HG03097 (cell line): ENCODE measurements at regions not wholly inside any gene's neighbourhood (a gene's known extent, or its start where the extent isn't known, plus 50 kb on each side); places are given as distances from the start of the nearest gene placed in this dataset.
"Not testable (repeated sequence)": the region's sequence is repeated elsewhere in the genome, so short reads cannot be mapped to it uniquely, and the experiment has no call there.

Source experiments
- ATAC-seq: cut with Tn5 transposase; IDR thresholded peaks from one replicate; pipeline ENCODE4 v1.9.1; 2021; ENCODE audit not compliant: unreplicated experiment, low FRiP score

DNA sequence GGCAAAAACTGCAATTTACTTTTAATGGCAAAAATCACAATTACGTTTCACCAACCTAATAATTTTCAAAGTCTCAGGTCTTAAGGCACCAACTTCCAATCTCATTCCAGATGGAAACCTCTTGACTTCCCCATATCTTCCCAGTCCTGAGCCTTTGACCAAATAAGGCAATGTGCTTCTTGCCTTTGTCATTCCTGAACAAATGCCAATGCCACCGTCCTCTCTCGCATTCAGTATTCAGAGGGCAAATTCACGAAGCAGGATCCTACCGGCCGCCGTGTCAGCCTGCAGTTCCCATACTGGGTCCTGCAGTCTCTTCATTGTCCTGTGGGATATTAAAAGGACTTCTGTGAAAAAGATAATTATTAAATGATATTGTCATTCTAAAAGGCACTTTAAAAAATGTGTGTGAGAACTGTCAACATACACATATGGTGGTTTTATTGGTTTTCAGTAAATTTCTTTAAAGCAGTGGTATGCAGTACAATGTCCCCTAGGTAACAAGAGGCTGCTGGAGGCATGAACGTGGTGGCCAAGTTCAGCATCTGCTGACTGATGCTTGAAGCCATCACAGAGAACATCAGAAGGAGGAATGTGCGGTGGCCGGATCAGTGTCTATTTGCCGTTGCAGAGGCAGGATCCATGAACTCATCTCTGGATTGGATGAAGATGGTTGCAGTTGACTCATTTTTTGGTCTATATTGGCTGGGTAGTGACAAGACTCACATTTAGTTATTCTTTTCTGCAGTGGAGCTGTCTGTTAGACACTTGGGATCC is 101.4 kb upstream of the IRX4 start:
- no peak for ATAC-seq

DNA sequence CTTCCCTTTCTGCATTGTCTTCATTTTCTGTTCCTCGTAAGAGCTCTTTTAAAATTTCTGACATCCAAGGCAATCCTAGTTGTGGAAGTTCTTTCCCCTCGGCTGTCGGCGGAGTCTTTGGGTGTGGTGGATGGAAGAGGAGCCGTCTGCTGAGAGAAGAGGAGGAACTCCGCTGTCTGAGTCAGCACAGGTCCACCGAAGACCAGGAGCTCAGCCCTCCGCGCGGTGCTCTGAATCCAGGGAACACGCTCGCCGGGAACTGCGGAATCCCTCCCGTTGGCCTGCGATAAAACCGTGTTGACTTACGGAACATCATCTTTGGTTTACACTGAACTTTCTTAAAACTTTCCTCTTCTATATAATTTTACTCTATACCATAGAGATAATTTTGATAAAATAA is 100.7 kb upstream of the IRX4 start:
- no peak for ATAC-seq

DNA sequence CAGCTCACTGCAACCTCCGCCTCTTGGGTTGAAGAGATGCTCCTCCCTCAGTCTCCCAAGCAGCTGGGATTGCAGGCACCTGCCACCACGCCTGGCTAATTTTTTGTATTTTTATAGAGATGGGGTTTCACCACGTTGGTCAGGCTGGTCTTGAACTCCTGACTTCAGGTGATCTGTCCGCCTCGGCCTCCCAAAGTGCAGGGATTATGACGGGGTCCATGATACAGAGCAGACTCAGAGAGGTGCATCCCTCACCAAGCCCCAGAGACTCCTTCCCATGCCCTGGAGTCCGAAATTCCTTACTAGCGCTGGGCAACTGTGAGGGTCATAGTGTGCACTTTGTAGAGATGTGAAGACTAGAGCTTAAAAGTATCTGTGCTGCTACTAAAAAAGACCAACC is 99.8 kb upstream of the IRX4 start:
- not testable (repeated sequence) for ATAC-seq

DNA sequence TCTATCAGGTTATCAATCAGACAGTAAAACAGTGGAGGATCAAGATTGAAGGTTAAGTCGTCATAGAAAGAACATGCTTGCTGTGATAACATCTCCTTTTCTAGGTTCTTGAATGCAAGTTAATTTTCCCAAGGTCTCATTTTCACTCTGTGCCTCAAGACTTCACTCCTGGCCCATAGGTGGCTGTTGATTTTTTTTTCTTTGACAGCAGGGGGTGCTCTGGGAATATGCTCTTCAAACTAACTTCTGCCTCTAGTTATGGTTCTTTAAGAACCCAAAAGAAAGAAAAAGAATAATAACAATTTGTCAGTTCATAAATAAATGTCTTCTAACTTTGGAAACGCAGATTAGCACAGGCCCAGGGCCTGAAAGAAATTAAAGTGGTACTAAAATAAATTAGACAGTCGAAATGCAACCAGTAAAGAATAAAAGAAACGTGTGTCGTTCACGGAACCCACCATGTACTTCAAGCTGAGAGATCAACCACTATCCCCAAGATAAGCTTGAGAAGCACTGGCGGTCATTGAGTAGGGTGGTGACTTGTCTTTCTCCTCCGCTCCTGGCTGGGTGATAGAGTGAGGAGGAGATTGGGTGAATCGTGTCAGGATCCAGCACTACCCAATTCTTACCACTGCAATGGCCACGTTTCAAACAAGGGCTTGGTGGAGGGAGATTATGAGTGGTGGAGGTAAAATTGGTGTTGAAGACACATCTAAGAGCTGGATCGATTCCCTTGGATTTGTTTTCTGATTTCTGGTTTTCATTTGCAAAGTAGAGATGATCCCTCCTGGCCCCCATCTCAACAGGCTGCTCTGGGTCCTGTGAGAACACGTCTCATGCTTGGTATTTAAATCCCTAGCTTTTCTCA is 93.4 kb upstream of the IRX4 start:
- no peak for ATAC-seq

DNA sequence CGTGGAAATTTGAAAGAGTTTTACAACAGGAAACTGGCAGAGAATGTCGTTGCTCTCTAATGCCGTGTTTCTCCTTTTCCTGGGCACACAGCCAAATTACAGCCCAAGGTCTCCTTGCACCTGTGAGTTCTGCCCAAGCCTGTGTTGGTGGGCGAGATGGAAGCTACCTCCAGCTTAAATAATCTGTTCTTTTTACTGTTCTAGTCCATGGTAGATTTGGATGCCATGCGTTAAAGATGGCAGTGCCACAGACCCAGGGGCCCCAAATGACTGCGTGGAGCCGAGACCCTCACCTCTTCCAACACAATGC is 92.6 kb upstream of the IRX4 start:
- ATAC-seq = no peak

DNA sequence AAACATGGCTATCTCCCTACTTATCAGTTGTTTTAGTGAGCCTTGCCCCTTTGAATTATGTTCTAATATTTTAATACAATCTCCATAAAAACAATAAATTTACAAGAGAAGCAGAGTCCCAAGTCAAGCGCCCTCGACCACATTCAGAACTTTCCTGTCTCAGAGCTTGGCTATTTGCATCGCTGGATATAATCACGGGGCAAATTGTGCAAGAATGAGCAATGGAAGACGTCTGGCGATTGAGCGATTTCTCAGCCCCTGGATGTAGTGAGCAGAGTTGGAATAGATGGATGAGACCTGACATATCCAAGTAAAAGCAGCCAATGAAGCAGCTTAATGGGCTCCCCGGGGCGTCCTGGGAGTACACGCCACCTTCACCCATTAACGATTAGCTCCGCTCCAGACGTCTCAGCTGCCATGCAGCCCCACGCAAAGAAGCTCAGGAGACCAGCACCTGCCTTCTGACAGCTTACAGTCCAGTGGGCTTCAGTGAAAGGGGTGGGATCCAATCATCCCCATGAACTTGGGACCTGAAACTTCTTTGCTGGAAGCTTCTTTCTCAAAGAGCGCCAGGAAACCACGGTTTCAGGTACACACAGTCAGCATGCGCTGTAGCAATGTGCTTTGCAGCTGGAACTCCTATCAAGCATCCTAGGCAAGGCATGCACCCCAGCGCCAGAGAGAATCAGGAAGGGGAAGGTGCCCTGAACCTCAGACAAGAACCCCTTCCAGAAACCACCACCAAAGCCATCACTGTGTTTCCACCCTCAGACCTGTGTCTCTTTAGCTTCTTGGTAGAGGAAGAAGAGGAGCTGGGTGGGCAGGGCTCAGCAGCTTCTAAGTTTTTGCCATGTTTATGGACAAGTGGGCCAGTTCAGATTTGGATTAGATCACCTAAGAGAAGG is 92.0 kb upstream of the IRX4 start:
- ATAC-seq = no peak

DNA sequence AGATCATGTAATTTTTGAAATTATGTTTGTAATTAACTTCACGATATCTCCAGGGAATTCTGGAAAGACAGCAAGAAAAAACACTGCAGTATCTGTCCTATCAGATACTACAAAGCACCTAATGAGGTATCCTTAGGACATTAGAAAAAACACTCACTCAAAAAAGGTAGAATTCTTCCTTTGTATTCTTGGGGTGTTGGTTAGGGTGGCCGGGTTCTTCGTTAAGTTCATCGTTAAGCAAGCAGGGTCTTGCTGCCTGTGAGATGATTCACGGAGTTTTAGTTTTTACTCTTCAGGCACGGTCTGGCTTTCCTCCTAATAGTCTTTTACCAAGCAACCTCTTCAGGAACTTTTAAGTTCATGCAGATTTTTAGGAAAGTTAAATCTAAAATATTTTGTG is 91.4 kb upstream of the IRX4 start:
- ATAC-seq = no peak

DNA sequence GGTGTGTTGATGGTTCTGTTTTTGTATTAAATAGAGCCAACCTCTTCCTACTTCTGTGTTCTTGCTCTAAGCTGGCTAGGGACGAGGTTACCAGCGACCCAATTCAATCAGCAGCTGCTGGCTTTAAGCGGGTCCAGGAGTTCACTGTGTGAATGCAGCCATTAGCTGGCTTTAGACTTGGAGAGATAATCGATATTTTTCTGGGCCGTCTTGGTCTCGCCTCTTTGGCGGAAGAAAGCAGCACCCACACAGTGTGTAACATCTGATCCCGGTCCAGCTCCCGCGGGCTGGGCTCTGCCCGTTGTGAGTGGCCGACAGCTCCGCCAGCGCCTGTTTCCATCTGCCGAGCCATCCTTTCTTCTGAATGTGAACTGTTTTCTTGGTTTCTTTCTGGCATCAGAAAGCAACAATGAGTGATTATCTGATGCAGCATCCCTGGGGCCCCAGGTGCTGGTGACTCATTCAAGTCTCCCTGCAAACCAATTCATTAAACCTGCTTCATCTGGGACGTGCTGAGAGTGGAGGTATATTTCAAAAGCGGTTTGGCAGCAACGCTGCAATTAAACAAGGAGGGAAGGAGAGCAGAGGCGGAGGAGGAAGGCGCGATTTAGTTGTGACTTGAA is 90.8 kb upstream of the IRX4 start:
- ATAC-seq = no peak

DNA sequence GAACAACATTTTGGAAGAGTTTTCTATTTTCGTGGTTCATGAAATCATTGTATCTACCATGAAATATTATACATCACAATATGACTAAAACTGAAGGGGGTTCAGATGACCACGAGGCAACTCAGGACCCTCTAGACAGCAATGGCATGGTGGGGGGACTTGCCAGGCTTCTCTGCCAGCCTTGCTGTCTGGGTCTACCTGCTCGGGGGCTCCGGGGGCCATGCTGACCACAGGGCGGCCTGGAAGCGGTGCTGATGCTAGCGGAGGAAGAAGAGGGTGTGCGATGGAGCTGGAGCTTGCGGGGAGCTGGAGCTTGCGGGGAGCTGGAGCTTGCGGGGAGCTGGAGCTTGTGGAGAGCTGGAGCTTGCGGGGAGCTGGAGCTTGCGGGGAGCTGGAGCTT is 89.2 kb upstream of the IRX4 start:
- ATAC-seq = no peak

DNA sequence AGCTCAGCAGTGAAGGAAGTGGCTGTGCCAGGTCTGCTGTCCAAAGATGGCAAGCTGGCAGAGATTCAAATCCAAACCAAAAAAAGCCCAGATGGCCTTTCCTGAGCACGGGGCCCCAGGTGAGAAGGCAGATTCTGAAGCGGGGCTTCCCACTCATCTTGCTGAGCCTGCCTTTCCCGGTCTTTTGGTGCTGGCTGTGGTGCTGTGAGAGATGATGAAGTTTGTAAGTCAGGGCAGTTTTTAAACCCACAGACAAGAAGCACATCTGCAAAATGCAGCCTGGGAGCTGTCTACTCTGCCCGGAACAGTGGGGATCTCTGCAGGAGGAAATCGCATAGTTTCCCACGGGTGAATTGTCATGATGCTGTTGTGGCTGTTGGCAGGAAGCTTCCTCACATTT is 85.0 kb upstream of the IRX4 start:
- ATAC-seq = no peak

DNA sequence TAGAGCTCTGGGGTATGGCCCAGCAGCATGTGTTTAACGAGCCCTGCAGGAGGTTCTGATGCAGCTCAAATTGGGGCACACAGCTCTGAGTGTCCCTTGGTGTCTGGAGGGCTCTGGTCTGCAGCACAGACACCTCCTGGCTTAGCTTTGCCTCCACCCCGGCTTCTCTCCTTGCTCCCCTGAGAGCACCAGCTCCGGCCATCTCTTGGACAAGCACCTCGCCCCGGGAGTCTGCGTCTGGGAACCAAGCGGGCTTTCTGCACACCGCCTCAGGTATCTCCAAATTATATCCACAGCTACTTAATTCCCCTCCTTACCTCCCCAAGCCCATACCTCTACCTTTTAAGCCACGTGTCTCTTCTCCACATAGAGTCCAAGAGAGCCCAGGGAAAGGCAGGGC is 83.7 kb upstream of the IRX4 start:
- no peak for ATAC-seq

DNA sequence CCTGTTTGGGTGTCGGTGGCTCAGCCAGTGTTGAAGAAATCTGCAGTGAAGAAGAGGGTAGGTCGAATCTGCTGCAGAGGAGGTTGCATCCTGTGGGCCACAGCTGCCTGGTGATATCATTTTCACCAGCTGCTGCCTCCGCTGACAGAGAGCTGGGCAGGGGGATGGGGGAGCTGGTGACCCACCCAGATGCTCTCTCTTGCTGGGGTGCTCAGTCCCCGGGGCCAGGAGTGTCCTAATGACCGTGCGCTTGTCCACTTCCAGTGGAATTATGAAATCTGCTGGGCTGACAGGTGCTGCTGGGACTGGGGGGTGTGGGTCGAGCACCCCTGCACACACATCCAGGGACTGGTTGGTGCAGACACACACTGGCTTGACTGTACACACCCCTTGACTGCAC is 83.2 kb upstream of the IRX4 start:
- ATAC-seq = no peak

DNA sequence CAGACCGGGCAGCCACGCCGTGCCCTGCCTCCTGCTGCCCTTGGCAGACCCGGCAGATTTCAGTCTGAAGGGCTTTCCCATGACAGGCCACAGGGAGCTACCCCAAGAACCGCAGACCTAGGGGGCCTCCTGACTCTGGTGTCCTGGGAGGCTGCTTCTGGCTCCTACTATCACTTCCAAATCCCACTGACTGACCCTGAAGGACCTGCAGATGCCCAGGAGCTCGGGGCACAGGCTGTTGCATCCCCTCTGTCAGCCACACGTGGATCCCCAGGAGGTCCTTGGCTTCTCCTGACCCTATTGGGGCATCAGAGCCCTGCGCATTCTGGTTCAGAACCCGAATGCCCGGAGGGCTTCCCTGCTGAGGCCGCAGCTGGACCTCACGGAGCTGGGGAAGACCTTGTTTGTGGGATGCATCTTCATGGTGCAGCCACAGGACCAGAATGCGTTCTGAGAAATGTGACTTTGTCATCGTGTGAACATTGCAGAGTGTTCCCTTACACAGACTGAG is 81.3 kb upstream of the IRX4 start:
- no peak for ATAC-seq

DNA sequence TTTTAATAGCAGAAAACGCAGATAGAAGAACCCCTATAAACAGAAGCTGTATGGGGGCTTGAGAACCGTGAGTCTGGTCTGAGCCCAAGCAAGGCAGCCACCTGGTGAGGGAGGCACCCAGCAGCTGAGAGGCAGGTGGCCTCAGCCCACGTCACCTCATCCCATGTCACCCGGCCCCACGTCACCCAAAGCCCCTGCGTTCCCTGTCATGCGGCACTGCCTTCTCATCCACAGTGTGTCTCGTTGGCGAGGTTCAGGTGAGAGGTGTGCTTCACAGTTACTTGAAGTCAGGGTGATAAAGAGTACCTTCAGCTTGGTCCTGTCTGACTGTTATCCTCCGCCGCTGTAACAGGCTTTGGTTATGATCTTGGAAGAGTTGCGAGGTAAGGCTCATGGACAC is 80.6 kb upstream of the IRX4 start:
- ATAC-seq = no peak

DNA sequence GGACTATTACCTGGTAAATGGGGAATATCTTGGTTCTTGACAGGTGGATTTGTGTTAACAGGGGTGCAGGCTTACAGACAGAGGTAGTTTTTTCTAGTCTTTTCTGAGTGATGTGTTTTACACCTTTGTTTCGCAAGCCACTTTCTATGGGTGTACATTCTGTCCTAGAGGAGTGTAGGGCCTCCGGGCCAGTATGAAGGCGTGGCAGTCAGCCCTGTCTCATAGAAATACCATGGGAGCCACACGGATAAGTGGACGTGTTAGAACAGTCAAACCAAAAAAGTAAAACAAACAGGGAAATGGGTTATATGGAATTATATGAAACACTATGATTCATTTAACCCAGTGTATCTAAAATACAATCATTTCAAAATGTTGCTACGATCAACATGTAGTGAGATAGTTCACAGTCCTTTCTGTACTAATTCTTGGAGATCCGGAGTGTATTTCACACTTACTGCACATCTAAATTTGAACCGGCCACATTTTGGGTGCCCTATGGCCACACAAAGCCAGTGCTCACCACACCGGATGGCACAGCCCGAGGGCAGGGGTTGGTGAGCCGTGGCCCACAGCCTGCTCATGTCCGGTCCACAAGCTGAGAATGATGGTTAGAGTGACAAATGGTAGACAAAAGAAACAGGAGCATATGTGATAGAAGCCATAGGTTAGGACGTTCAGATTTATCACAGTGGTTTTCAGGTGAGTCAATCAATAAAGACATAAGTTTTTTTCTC is 80.1 kb upstream of the IRX4 start:
- ATAC-seq = no peak

DNA sequence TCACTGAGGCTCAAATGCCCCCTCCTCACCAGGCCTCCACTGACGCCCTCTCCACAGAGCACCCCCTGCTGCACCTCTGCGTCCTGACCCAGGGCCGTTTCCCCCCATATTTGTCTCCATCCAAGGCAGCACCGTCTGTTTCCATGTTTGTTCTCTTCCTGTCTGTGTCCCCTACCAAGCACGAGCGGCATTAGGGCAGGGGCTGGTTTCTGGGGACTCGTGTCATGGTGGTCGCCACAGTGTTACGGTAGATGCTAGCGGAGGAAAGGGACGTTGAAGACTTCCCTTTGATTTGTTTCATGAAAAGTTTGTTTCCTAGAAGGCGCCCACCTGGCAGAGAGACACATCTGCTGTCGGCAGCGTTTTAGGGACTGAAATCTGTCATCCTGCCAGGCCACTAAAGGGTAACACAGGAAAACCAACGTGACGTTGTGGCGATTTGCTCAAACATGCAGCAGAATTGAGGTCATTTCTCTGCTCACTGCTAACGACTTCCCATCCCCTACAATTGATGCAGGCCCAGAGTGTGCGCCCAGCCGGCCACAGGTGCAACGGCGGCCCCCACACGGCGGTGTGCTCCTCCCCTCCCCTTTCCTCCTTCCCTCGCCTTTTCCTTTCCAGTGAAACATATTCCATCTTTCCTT is 79.3 kb upstream of the IRX4 start:
- no peak for ATAC-seq

DNA sequence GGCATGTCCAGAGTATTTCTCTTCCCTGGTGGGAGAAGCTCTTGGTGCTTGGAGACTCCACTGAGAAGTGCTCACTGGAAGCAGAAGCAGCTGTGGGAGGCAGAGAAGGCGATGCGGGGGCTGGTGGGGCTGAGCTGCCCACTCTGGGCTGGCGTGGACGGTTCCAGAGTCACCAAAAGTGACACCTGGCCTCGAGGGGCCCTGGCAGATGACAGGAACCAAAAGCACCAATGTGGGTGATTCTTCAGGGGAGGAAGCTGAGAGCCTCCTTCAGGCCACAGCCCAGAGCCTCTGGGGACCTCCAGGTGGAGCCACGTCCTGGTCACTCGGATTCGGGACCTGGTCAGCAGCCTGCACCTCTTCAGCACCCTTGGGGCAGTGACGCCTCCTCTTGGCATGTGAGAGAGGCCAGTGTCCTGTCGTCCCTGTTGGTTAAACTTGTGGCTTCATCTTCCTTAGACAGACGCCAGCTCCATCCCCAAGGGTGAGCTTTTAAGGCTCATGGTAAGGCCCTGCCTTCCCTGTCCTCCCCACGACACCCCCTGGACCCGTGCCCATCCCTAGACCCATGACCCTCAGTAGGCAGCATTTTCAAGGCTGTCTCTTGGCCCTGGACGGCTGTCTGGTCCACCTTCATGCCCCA is 78.7 kb upstream of the IRX4 start:
- no peak for ATAC-seq

DNA sequence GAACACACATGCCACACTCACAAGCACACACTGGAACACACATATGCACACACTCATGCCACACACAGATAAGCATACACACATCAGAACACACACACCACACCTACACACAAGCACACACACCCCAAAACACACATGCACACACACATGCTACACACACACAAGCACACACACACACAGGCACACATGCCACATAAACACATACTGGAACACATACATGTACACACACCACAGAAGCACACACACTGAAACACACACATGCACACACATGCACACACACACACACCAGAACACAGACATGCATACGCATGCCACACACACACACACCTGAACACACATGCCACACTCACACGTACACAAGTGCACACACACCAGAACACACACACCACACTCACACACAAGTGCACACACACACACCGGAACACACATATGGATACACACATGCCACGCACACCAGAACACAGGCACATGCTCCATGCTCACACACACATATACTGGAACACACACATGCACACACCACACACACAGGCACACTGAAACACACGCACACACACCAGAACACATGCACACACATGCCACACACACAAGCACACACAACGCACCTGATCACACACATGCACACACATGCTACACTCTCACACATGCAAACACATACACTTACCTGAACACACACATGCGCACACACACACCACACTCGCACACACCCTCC is 78.0 kb upstream of the IRX4 start:
- no peak for ATAC-seq
